ENCODE measurements at regions not wholly inside any gene's neighbourhood (a gene's known extent, or its start where the extent isn't known, plus 50 kb on each side); places are given as distances from the start of the nearest gene placed in this dataset.

GRCh38 chr6:56363796-56364430 lies 116.5 kb upstream of the COL21A1 start:
- TF ChIP-seq CTCF (IDR thresholded peaks at IDR 0.05; ENCODE audit: low read depth, low read length, missing control alignments): no peak
- in situ Hi-C loops (cut with HindIII; ENCODE audit: low sequenced_read_pairs): no loop called here
- H3K4me3 ChIP-seq (ENCODE audit: low read depth, low read length): no peak overlapping the region
- DNase-seq (ENCODE audit: low read depth): no peak

GRCh38 chr6:56361812-56362211 lies 114.4 kb upstream of the COL21A1 start:
- no peak for TF ChIP-seq CTCF (IDR thresholded peaks at IDR 0.05; ENCODE audit: low read depth, low read length, missing control alignments)
- H3K4me3 ChIP-seq (ENCODE audit: low read depth, low read length): no peak overlapping the region
- no peak for DNase-seq (ENCODE audit: low read depth)
- in situ Hi-C loops (cut with HindIII; ENCODE audit: low sequenced_read_pairs): no loop called here

GRCh38 chr6:56359201-56359899 lies 112.0 kb upstream of the COL21A1 start:
- TF ChIP-seq CTCF (IDR thresholded peaks at IDR 0.05; ENCODE audit: low read depth, low read length, missing control alignments): peak; percentile 69
- H3K4me3 ChIP-seq (ENCODE audit: low read depth, low read length): no peak overlapping the region
- in situ Hi-C loops (cut with HindIII; ENCODE audit: low sequenced_read_pairs): no loop called here
- DNase-seq (ENCODE audit: low read depth): peak; percentile 74

- TF ChIP-seq CTCF (IDR thresholded peaks at IDR 0.05; ENCODE audit: low read depth, low read length, missing control alignments): no peak
- in situ Hi-C loops (cut with HindIII; ENCODE audit: low sequenced_read_pairs): no loop called here
- DNase-seq (ENCODE audit: low read depth): no peak
- H3K4me3 ChIP-seq (ENCODE audit: low read depth, low read length): no peak overlapping the region
These were observed 110.4 kb upstream of the COL21A1 start for GRCh38 chr6:56357616-56358373.

- TF ChIP-seq CTCF (IDR thresholded peaks at IDR 0.05; ENCODE audit: low read depth, low read length, missing control alignments): no peak
- in situ Hi-C loops (cut with HindIII; ENCODE audit: low sequenced_read_pairs): no loop called here
- no peak for DNase-seq (ENCODE audit: low read depth)
- H3K4me3 ChIP-seq (ENCODE audit: low read depth, low read length): no peak overlapping the region
These were observed 109.0 kb upstream of the COL21A1 start for GRCh38 chr6:56356426-56356825.

GRCh38 chr6:56353860-56354259 lies 106.5 kb upstream of the COL21A1 start:
- no peak overlapping the region for H3K4me3 ChIP-seq (ENCODE audit: low read depth, low read length)
- TF ChIP-seq CTCF (IDR thresholded peaks at IDR 0.05; ENCODE audit: low read depth, low read length, missing control alignments): no peak
- DNase-seq (ENCODE audit: low read depth): no peak
- in situ Hi-C loops (cut with HindIII; ENCODE audit: low sequenced_read_pairs): loop anchor here (5.0 kb wide), 1 partner anchor 238 kb away; no protein-coding TSS in a partner anchor

Measured in astrocyte of the cerebellum (primary cell).